KMS-11 (cell line): ENCODE measurements at regions not wholly inside any gene's neighbourhood (a gene's known extent, or its start where the extent isn't known, plus 50 kb on each side); places are given as distances from the start of the nearest gene placed in this dataset.

Experiments used
- H2AFZ ChIP-seq: fragments of 200-600 bp; sonication (generic); 2 replicates; pipeline ENCODE4 v1.6.1; 2016; ENCODE audit warnings: antibody characterized with exemption, mixed run types, low read depth
- H3K27ac ChIP-seq: fragments of 200-600 bp; sonication (generic); 2 replicates; pipeline ENCODE4 v1.6.1; 2016; ENCODE audit warnings: mild to moderate bottlenecking, mixed run types
- H3K27me3 ChIP-seq: fragments of 200-600 bp; sonication (generic); 2 replicates; pipeline ENCODE4 v1.6.1; 2017; ENCODE audit warnings: mild to moderate bottlenecking, low read depth, mixed run types, moderate library complexity; ENCODE audit not compliant: insufficient read depth
- H3K36me3 ChIP-seq: fragments of 200-600 bp; sonication (generic); 2 replicates; pipeline ENCODE4 v1.6.1; 2017; ENCODE audit warnings: mild to moderate bottlenecking, mixed run types; ENCODE audit not compliant: insufficient read depth
- H3K4me1 ChIP-seq: fragments of 200-600 bp; sonication (generic); 2 replicates; pipeline ENCODE4 v1.6.1; 2016; ENCODE audit warnings: mild to moderate bottlenecking, low read depth, mixed run types; ENCODE audit not compliant: poor library complexity, severe bottlenecking
- H3K4me2 ChIP-seq: fragments of 200-600 bp; sonication (generic); 2 replicates; pipeline ENCODE4 v1.7.0; 2016; ENCODE audit warnings: mild to moderate bottlenecking, mixed run types
- H3K4me3 ChIP-seq: fragments of 200-600 bp; sonication (generic); IDR thresholded peaks from 2 replicates; pipeline ENCODE4 v1.6.1; 2017; ENCODE audit warnings: low read depth, low read length, mixed read lengths; ENCODE audit not compliant: insufficient read depth
- H3K79me2 ChIP-seq: fragments of 200-600 bp; sonication (generic); 2 replicates; pipeline ENCODE4 v1.6.1; 2016; ENCODE audit warnings: low read depth, mixed run types; ENCODE audit not compliant: insufficient read depth
- H3K9ac ChIP-seq: fragments of 200-600 bp; sonication (generic); 2 replicates; pipeline ENCODE4 v1.6.1; 2016; ENCODE audit warnings: mild to moderate bottlenecking, mixed run types
- H4K20me1 ChIP-seq: fragments of 200-600 bp; sonication (generic); 2 replicates; pipeline ENCODE4 v1.6.1; 2016; ENCODE audit warnings: mild to moderate bottlenecking, mixed run types; ENCODE audit not compliant: insufficient read depth
- CTCF ChIP-seq: fragments of 200-600 bp; sonication (generic); conservative IDR thresholded peaks from 2 replicates; pipeline ENCODE4 v1.6.1; 2017; ENCODE audit warnings: low read depth, mild to moderate bottlenecking, antibody characterized with exemption, low read length, moderate library complexity, mixed read lengths

GRCh38 chr21:28675331-28676041, 317.2 kb downstream of the LTN1 start:
- Histone ChIP-seq H2AFZ (no peak overlapping the region), H3K27ac (no peak overlapping the region), H3K4me1 (no peaks in the 10 kb centered on the region), H3K36me3 (no peaks in the 10 kb centered on the region), H3K79me2 (no peaks in the 10 kb centered on the region), H3K4me3 (no peak overlapping the region), H3K4me2 (no peak overlapping the region), H3K27me3 (no peaks in the 10 kb centered on the region), H4K20me1 (no peaks in the 10 kb centered on the region), H3K9ac (no peak overlapping the region)
- TF ChIP-seq CTCF: no peak

GRCh38 chr21:28674763-28675162, 317.9 kb downstream of the LTN1 start:
- Histone ChIP-seq H4K20me1 (no peaks in the 10 kb centered on the region), H3K79me2 (no peaks in the 10 kb centered on the region), H3K27me3 (no peaks in the 10 kb centered on the region), H2AFZ (no peak overlapping the region), H3K4me2 (no peak overlapping the region), H3K27ac (no peak overlapping the region), H3K9ac (no peak overlapping the region), H3K36me3 (no peaks in the 10 kb centered on the region), H3K4me3 (no peak overlapping the region), H3K4me1 (no peaks in the 10 kb centered on the region)
- no peak for TF ChIP-seq CTCF

GRCh38 chr21:28671549-28672195, 321.0 kb downstream of the LTN1 start:
- Histone ChIP-seq H3K27me3 (no peaks in the 10 kb centered on the region), H3K36me3 (no peaks in the 10 kb centered on the region)

GRCh38 chr21:28669971-28670653, 322.6 kb downstream of the LTN1 start:
- Histone ChIP-seq H3K9ac (no peak overlapping the region), H3K27me3 (no peaks in the 10 kb centered on the region), H3K4me3 (no peak overlapping the region), H3K79me2 (no peaks in the 10 kb centered on the region), H2AFZ (no peak overlapping the region), H4K20me1 (no peaks in the 10 kb centered on the region), H3K27ac (no peak overlapping the region), H3K4me2 (no peak overlapping the region), H3K4me1 (no peaks in the 10 kb centered on the region), H3K36me3 (no peaks in the 10 kb centered on the region)
- TF ChIP-seq CTCF: no peak

More at GRCh38 chr21:28671549-28672195, 321.0 kb downstream of the LTN1 start:
- Histone ChIP-seq H3K4me2 (no peak overlapping the region), H4K20me1 (no peaks in the 10 kb centered on the region), H3K79me2 (no peaks in the 10 kb centered on the region), H3K9ac (no peak overlapping the region), H3K4me3 (no peak overlapping the region), H3K27ac (no peak overlapping the region), H2AFZ (no peak overlapping the region), H3K4me1 (no peaks in the 10 kb centered on the region)
- TF ChIP-seq CTCF: no peak
